Brain microvascular endothelial cell (primary cell): ENCODE measurements at regions not wholly inside any gene's neighbourhood (a gene's known extent, or its start where the extent isn't known, plus 50 kb on each side); places are given as distances from the start of the nearest gene placed in this dataset.

Experiments
- DNase-seq: peaks from one replicate; pipeline ENCODE4 v3.0.0-alpha.2; 2020
- H3K27ac ChIP-seq: fragments of 250-450 bp; sonication (Bioruptor Pico); 2 replicates; pipeline ENCODE4 v1.5.1; 2020; ENCODE audit warnings: mild to moderate bottlenecking, moderate library complexity
- H3K27me3 ChIP-seq: fragments of 250-450 bp; sonication (Bioruptor Pico); replicated peaks from 2 replicates; pipeline ENCODE4 v1.5.1; 2020; ENCODE audit warnings: mild to moderate bottlenecking
- H3K36me3 ChIP-seq: fragments of 250-450 bp; sonication (Bioruptor Pico); replicated peaks from 2 replicates; pipeline ENCODE4 v1.5.1; 2020; ENCODE audit warnings: mild to moderate bottlenecking
- H3K4me3 ChIP-seq: 2 replicates; pipeline ENCODE4 v1.5.1; 2011; ENCODE audit warnings: low read depth, mild to moderate bottlenecking, control low read depth, low read length, moderate library complexity
- in situ Hi-C: cut with HindIII; loops from 2 replicates; pipeline ENCODE4 v1.10.0; 2017; ENCODE audit warnings: low sequenced_read_pairs, low pct_ligation_motif_present
- TF ChIP-seq, protein P1 (sequence below): IDR thresholded peaks from 2 replicates; pipeline ENCODE4 v1.5.1; 2011; ENCODE audit warnings: low read depth, mild to moderate bottlenecking, moderate library complexity, low read length, control low read depth, inconsistent platforms; ENCODE audit errors: missing control alignments

GRCh38 chr7:1290026-1290678, 57.5 kb downstream of the UNCX start:
- Histone ChIP-seq H3K27me3 (peaks cover 34% of the 10 kb centered on the region), H3K4me3 (peak overlapping the region; percentile 26), H3K27ac (no peak overlapping the region), H3K36me3 (no peaks in the 10 kb centered on the region)
- in situ Hi-C loops: no loop called here
- TF ChIP-seq, protein P1, sequence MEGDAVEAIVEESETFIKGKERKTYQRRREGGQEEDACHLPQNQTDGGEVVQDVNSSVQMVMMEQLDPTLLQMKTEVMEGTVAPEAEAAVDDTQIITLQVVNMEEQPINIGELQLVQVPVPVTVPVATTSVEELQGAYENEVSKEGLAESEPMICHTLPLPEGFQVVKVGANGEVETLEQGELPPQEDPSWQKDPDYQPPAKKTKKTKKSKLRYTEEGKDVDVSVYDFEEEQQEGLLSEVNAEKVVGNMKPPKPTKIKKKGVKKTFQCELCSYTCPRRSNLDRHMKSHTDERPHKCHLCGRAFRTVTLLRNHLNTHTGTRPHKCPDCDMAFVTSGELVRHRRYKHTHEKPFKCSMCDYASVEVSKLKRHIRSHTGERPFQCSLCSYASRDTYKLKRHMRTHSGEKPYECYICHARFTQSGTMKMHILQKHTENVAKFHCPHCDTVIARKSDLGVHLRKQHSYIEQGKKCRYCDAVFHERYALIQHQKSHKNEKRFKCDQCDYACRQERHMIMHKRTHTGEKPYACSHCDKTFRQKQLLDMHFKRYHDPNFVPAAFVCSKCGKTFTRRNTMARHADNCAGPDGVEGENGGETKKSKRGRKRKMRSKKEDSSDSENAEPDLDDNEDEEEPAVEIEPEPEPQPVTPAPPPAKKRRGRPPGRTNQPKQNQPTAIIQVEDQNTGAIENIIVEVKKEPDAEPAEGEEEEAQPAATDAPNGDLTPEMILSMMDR: no peak
- DNase-seq: no peak

GRCh38 chr7:1290679-1291356, 58.1 kb downstream of the UNCX start:
- no peak overlapping the region for H3K4me3 ChIP-seq
- DNase-seq: no peak
- H3K27ac ChIP-seq: no peak overlapping the region
- peaks cover 34% of the 10 kb centered on the region for H3K27me3 ChIP-seq
- no peaks in the 10 kb centered on the region for H3K36me3 ChIP-seq
- in situ Hi-C loops: no loop called here
- TF ChIP-seq, protein P1: peak; percentile 42

- TF ChIP-seq, protein P1: no peak
- in situ Hi-C loops: no loop called here
- Histone ChIP-seq H3K27me3 (peaks cover 35% of the 10 kb centered on the region), H3K36me3 (no peaks in the 10 kb centered on the region), H3K4me3 (no peak overlapping the region), H3K27ac (no peak overlapping the region)
- no peak for DNase-seq
Observed at GRCh38 chr7:1291357-1291689, 58.7 kb downstream of the UNCX start.

- no peak overlapping the region for H3K27ac ChIP-seq
- H3K4me3 ChIP-seq: no peak overlapping the region
- H3K36me3 ChIP-seq: no peaks in the 10 kb centered on the region
- DNase-seq: no peak
- peaks cover 43% of the 10 kb centered on the region for H3K27me3 ChIP-seq
- in situ Hi-C loops: no loop called here
- TF ChIP-seq, protein P1: no peak
Observed at GRCh38 chr7:1291845-1292765, 59.4 kb downstream of the UNCX start.

- in situ Hi-C loops: no loop called here
- TF ChIP-seq, protein P1: no peak
- Histone ChIP-seq H3K4me3 (no peak overlapping the region), H3K36me3 (no peaks in the 10 kb centered on the region), H3K27ac (no peak overlapping the region), H3K27me3 (peaks cover 54% of the 10 kb centered on the region)
- no peak for DNase-seq
Observed at GRCh38 chr7:1292972-1293830, 60.5 kb downstream of the UNCX start.
